Keratinocyte (primary cell): ENCODE measurements at regions not wholly inside any gene's neighbourhood (a gene's known extent, or its start where the extent isn't known, plus 50 kb on each side); places are given as distances from the start of the nearest gene placed in this dataset.

ENCODE experiments used
- DNase-seq: peaks from one replicate; pipeline ENCODE4 v3.0.0-alpha.2; 2011; ENCODE audit warnings: low read depth, missing footprints, low spot score
- FAIRE-seq: peaks from 2 replicates; lab custom pipeline; 2011; peaks lifted over from hg19 to GRCh38; lab: Jason Lieb, UNC
- H2AFZ ChIP-seq: 2 replicates; pipeline ENCODE4 v1.6.0; 2012; ENCODE audit warnings: low read length, control low read depth, inconsistent platforms; ENCODE audit not compliant: control insufficient read depth
- H3K27ac ChIP-seq: 2 replicates; pipeline ENCODE4 v1.5.1; 2011; ENCODE audit warnings: low read length; ENCODE audit not compliant: control insufficient read depth, insufficient read depth
- H3K27me3 ChIP-seq: 3 replicates; pipeline ENCODE4 v1.6.0; 2011; ENCODE audit warnings: low read length; ENCODE audit not compliant: control insufficient read depth, insufficient read depth; ENCODE audit errors: extremely low read depth
- H3K36me3 ChIP-seq, 2 experiments: 2 replicates in 1 of 2; 3 replicates in 1 of 2; pipeline ENCODE4 v1.5.1; 2011; ENCODE audit warnings: low read length in 2 of 2, mild to moderate bottlenecking in 1 of 2; ENCODE audit not compliant: control insufficient read depth in 2 of 2, insufficient read depth in 2 of 2; ENCODE audit errors: extremely low read depth in 1 of 2
- H3K4me1 ChIP-seq: 3 replicates; pipeline ENCODE4 v1.5.1; 2011; ENCODE audit warnings: low read length; ENCODE audit not compliant: control insufficient read depth, insufficient read depth; ENCODE audit errors: extremely low read depth
- H3K4me2 ChIP-seq: 3 replicates; pipeline ENCODE4 v1.6.0; 2011; ENCODE audit warnings: low read depth, low read length; ENCODE audit not compliant: control insufficient read depth, insufficient read depth; ENCODE audit errors: extremely low read depth
- H3K4me3 ChIP-seq, 3 experiments: fragments of 200-600 bp in 1 of 3; sonication (generic) in 1 of 3; 2 replicates in 2 of 3; 3 replicates in 1 of 3; pipeline ENCODE4 v1.5.1; 2011 to 2016; ENCODE audit warnings: low read length in 3 of 3, mild to moderate bottlenecking in 3 of 3, control low read depth in 2 of 3, inconsistent platforms in 1 of 3, low read depth in 1 of 3, mixed read lengths in 1 of 3, mixed run types in 1 of 3, moderate library complexity in 1 of 3; ENCODE audit not compliant: control insufficient read depth in 2 of 3, insufficient read depth in 2 of 3; ENCODE audit errors: extremely low read depth in 1 of 3
- H3K79me2 ChIP-seq: 2 replicates; pipeline ENCODE4 v1.6.0; 2012; ENCODE audit warnings: low read length; ENCODE audit not compliant: control insufficient read depth, insufficient read depth
- H3K9ac ChIP-seq: 3 replicates; pipeline ENCODE4 v1.6.0; 2011; ENCODE audit warnings: low read length; ENCODE audit not compliant: control insufficient read depth, insufficient read depth; ENCODE audit errors: extremely low read depth
- H3K9me1 ChIP-seq: 3 replicates; pipeline ENCODE4 v1.6.0; 2011; ENCODE audit warnings: low read length; ENCODE audit not compliant: control insufficient read depth, insufficient read depth; ENCODE audit errors: extremely low read depth
- H3K9me3 ChIP-seq: 2 replicates; pipeline ENCODE4 v1.5.1; 2012; ENCODE audit warnings: low read depth, low read length; ENCODE audit not compliant: control insufficient read depth
- H4K20me1 ChIP-seq: 3 replicates; pipeline ENCODE4 v1.6.0; 2011; ENCODE audit warnings: low read length; ENCODE audit not compliant: control insufficient read depth, insufficient read depth; ENCODE audit errors: extremely low read depth
- CTCF ChIP-seq, 3 experiments: IDR thresholded peaks in 1 of 3; conservative IDR thresholded peaks in 1 of 3; optimal IDR thresholded peaks in 1 of 3; 2 replicates in 2 of 3; 3 replicates in 1 of 3; pipeline versions ENCODE3 to v1.5.1; 2011; ENCODE audit warnings: low read length in 3 of 3, mild to moderate bottlenecking in 3 of 3, moderate library complexity in 2 of 3, control low read depth in 1 of 3, inconsistent platforms in 1 of 3; ENCODE audit not compliant: insufficient read depth in 2 of 3; ENCODE audit errors: extremely low read depth in 1 of 3
- EZH2 ChIP-seq: IDR thresholded peaks from one replicate; pipeline ENCODE4 v1.6.1; 2012; ENCODE audit warnings: inconsistent platforms, mild to moderate bottlenecking, low read length, moderate library complexity
- dilution Hi-C: fragments of 300-500 bp; cut with MboI; formaldehyde crosslinking; loops from one replicate; pipeline ENCODE4 v1.7.0; 2020; ENCODE audit warnings: low sequenced_read_pairs; ENCODE audit not compliant: extremely low pct_ligation_motif_present

GRCh38 chr3:64410226-64410625 is 185.0 kb upstream of the PRICKLE2 start:
- Histone ChIP-seq H3K9me3 (no peaks in the 10 kb centered on the region), H3K4me1 (no peaks in the 10 kb centered on the region), H4K20me1 (no peaks in the 10 kb centered on the region), H3K9ac (no peak overlapping the region), H3K9me1 (no peaks in the 10 kb centered on the region), H3K4me2 (no peak overlapping the region), H3K27ac (no peak overlapping the region), H3K79me2 (no peaks in the 10 kb centered on the region), H3K27me3 (no peaks in the 10 kb centered on the region), H3K36me3 (no peaks in the 10 kb centered on the region), H3K4me3 (no peak overlapping the region), H2AFZ (no peak overlapping the region)
- dilution Hi-C loops = no loop called here
- FAIRE-seq (no peak), DNase-seq (no peak)
- TF ChIP-seq CTCF (optimal IDR thresholded peaks at IDR 0.05 in 1 of 3, IDR thresholded peaks at IDR 0.05 in 1 of 3, conservative IDR thresholded peaks at IDR 0.05 in 1 of 3; ENCODE audit: extremely low read depth in 1 of 3, insufficient read depth in 2 of 3, low read length in 3 of 3) (no peak), EZH2 (no peak)

GRCh38 chr3:64408770-64409169 is 183.5 kb upstream of the PRICKLE2 start:
- H3K4me1 ChIP-seq = no peaks in the 10 kb centered on the region
- TF ChIP-seq CTCF (optimal IDR thresholded peaks at IDR 0.05 in 1 of 3, IDR thresholded peaks at IDR 0.05 in 1 of 3, conservative IDR thresholded peaks at IDR 0.05 in 1 of 3; ENCODE audit: extremely low read depth in 1 of 3, insufficient read depth in 2 of 3, low read length in 3 of 3) (no peak), EZH2 (no peak)
- H3K27ac ChIP-seq = no peak overlapping the region
- FAIRE-seq = no peak
- H4K20me1 ChIP-seq = no peaks in the 10 kb centered on the region
- dilution Hi-C loops = no loop called here
- no peak overlapping the region for H3K4me2 ChIP-seq
- H3K27me3 ChIP-seq = no peaks in the 10 kb centered on the region
- no peak overlapping the region for H2AFZ ChIP-seq
- H3K9me1 ChIP-seq = no peaks in the 10 kb centered on the region
- H3K36me3 ChIP-seq = no peaks in the 10 kb centered on the region
- H3K4me3 ChIP-seq = no peak overlapping the region
- no peaks in the 10 kb centered on the region for H3K79me2 ChIP-seq
- H3K9me3 ChIP-seq = no peaks in the 10 kb centered on the region
- no peak for DNase-seq
- no peak overlapping the region for H3K9ac ChIP-seq
